H9 (cell line): ENCODE measurements at regions not wholly inside any gene's neighbourhood (a gene's known extent, or its start where the extent isn't known, plus 50 kb on each side); places are given as distances from the start of the nearest gene placed in this dataset.

Experiments
- DNase-seq: peaks from one replicate; pipeline ENCODE4 v3.0.0-alpha.2; 2017
- H2AFZ ChIP-seq: one replicate; pipeline ENCODE4 v1.6.1; 2013; ENCODE audit warnings: mild to moderate bottlenecking, low read length, control low read depth, moderate library complexity
- H2AK5ac ChIP-seq: 2 replicates; pipeline ENCODE4 v1.6.1; 2013; ENCODE audit warnings: low read length, control low read depth, mixed read lengths; ENCODE audit not compliant: insufficient read length
- H2BK120ac ChIP-seq: one replicate; pipeline ENCODE4 v1.6.1; 2013; ENCODE audit warnings: low read depth, mild to moderate bottlenecking, low read length, control low read depth, inconsistent platforms; ENCODE audit not compliant: poor library complexity, severe bottlenecking
- H2BK12ac ChIP-seq: 2 replicates; pipeline ENCODE4 v1.6.1; 2013; ENCODE audit warnings: low read length, control low read depth, mixed read lengths, low read depth; ENCODE audit not compliant: insufficient read length
- H2BK15ac ChIP-seq: 2 replicates; pipeline ENCODE4 v1.6.1; 2013; ENCODE audit warnings: low read depth, low read length, control low read depth
- H2BK20ac ChIP-seq: one replicate; pipeline ENCODE4 v1.6.1; 2013; ENCODE audit warnings: low read depth, mild to moderate bottlenecking, low read length, control low read depth, inconsistent platforms; ENCODE audit not compliant: poor library complexity, severe bottlenecking
- H2BK5ac ChIP-seq: 2 replicates; pipeline ENCODE4 v1.6.1; 2013; ENCODE audit warnings: low read length, control low read depth, mixed read lengths; ENCODE audit not compliant: insufficient read length
- H3K14ac ChIP-seq: 2 replicates; pipeline ENCODE4 v1.6.1; 2013; ENCODE audit warnings: low read length, control low read depth; ENCODE audit not compliant: insufficient read depth
- H3K18ac ChIP-seq: 2 replicates; pipeline ENCODE4 v1.6.1; 2013; ENCODE audit warnings: low read depth, mild to moderate bottlenecking, mixed read lengths, low read length, control low read depth; ENCODE audit not compliant: insufficient read length
- H3K23ac ChIP-seq: 2 replicates; pipeline ENCODE4 v1.6.1; 2013; ENCODE audit warnings: low read length, control low read depth, mixed read lengths, low read depth; ENCODE audit not compliant: insufficient read length
- H3K23me2 ChIP-seq: 2 replicates; pipeline ENCODE4 v1.6.1; 2013; ENCODE audit warnings: low read depth, mild to moderate bottlenecking, mixed read lengths, low read length, control low read depth; ENCODE audit not compliant: insufficient read length, poor library complexity, severe bottlenecking
- H3K27ac ChIP-seq: 2 replicates; pipeline ENCODE4 v1.5.1; 2013; ENCODE audit warnings: low read length, control low read depth, mixed read lengths, low read depth; ENCODE audit not compliant: insufficient read length
- H3K27me3 ChIP-seq: 2 replicates; pipeline ENCODE4 v1.6.1; 2013; ENCODE audit warnings: low read length, control low read depth, inconsistent platforms; ENCODE audit not compliant: insufficient read depth
- H3K4ac ChIP-seq: 2 replicates; pipeline ENCODE4 v1.6.1; 2013; ENCODE audit warnings: low read depth, mild to moderate bottlenecking, control low read depth, inconsistent platforms, low read length, moderate library complexity
- H3K4me1 ChIP-seq: 2 replicates; pipeline ENCODE4 v1.6.1; 2013; ENCODE audit warnings: low read length, control low read depth, inconsistent platforms; ENCODE audit not compliant: insufficient read depth
- H3K4me2 ChIP-seq: 2 replicates; pipeline ENCODE4 v1.6.1; 2013; ENCODE audit warnings: low read length, control low read depth, mixed read lengths; ENCODE audit not compliant: insufficient read length, insufficient read depth
- H3K56ac ChIP-seq: 2 replicates; pipeline ENCODE4 v1.6.1; 2013; ENCODE audit warnings: low read depth, mild to moderate bottlenecking, mixed read lengths, low read length, control low read depth; ENCODE audit not compliant: insufficient read length
- H3K79me1 ChIP-seq: 2 replicates; pipeline ENCODE4 v1.6.1; 2013; ENCODE audit warnings: low read depth, mild to moderate bottlenecking, moderate library complexity, low read length, control low read depth, inconsistent platforms; ENCODE audit not compliant: insufficient read depth, poor library complexity, severe bottlenecking
- H3K79me2 ChIP-seq: 2 replicates; pipeline ENCODE4 v1.6.1; 2013; ENCODE audit warnings: low read length, control low read depth, inconsistent platforms; ENCODE audit not compliant: insufficient read depth
- H3K9ac ChIP-seq: 2 replicates; pipeline ENCODE4 v1.6.1; 2013; ENCODE audit warnings: low read length, control low read depth, mixed read lengths; ENCODE audit not compliant: insufficient read length; ENCODE audit errors: extremely low read depth
- H3K9me3 ChIP-seq: one replicate; pipeline ENCODE4 v1.6.1; 2013; ENCODE audit warnings: low read depth, low read length, inconsistent platforms; ENCODE audit not compliant: control insufficient read depth
- H3T11ph ChIP-seq: one replicate; pipeline ENCODE4 v1.6.1; 2013; ENCODE audit warnings: mild to moderate bottlenecking, low read length, control low read depth, inconsistent platforms
- H4K20me1 ChIP-seq: one replicate; pipeline ENCODE4 v1.6.1; 2013; ENCODE audit not compliant: control insufficient read depth, insufficient read length, insufficient read depth
- H4K5ac ChIP-seq: 2 replicates; pipeline ENCODE4 v1.6.1; 2013; ENCODE audit warnings: low read depth, mild to moderate bottlenecking, mixed read lengths, low read length, control low read depth; ENCODE audit not compliant: insufficient read length
- H4K8ac ChIP-seq: replicated peaks from 2 replicates; pipeline ENCODE4 v1.6.1; 2013; ENCODE audit warnings: low read length, control low read depth, mixed read lengths, low read depth; ENCODE audit not compliant: insufficient read length
- H4K91ac ChIP-seq: 2 replicates; pipeline ENCODE4 v1.6.1; 2013; ENCODE audit warnings: low read depth, mild to moderate bottlenecking, moderate library complexity, mixed read lengths, low read length, control low read depth; ENCODE audit not compliant: insufficient read length
- H3K27ac Mint-ChIP-seq, 3 experiments: 2 replicates in 2 of 3; 3 replicates in 1 of 3; pipeline ENCODE4 v1.8.0; 2020 to 2021; ENCODE audit warnings: mixed read lengths in 3 of 3, mild to moderate bottlenecking in 1 of 3, moderate library complexity in 1 of 3
- H3K27me3 Mint-ChIP-seq: 2 replicates; pipeline ENCODE4 v1.8.0; 2021; ENCODE audit warnings: low read depth, mild to moderate bottlenecking, moderate library complexity, mixed read lengths
- H3K36me3 Mint-ChIP-seq, 3 experiments: 2 replicates in 2 of 3; 3 replicates in 1 of 3; pipeline ENCODE4 v1.8.0; 2020 to 2021; ENCODE audit warnings: low read depth in 3 of 3, mixed read lengths in 3 of 3; ENCODE audit not compliant: insufficient read depth in 1 of 3
- H3K4me1 Mint-ChIP-seq, 2 experiments: 2 replicates each; pipeline ENCODE4 v1.8.0; 2020; ENCODE audit warnings: mixed read lengths in 2 of 2
- H3K4me3 Mint-ChIP-seq, 2 experiments: 2 replicates in 1 of 2; 3 replicates in 1 of 2; pipeline ENCODE4 v1.8.0; 2020 to 2021; ENCODE audit warnings: mild to moderate bottlenecking in 2 of 2, mixed read lengths in 2 of 2, moderate library complexity in 1 of 2
- H3K9me3 Mint-ChIP-seq, 2 experiments: 2 replicates in 1 of 2; 3 replicates in 1 of 2; pipeline ENCODE4 v1.8.0; 2020; ENCODE audit warnings: mild to moderate bottlenecking in 2 of 2, mixed read lengths in 2 of 2, moderate library complexity in 1 of 2
- CTCF ChIP-seq: fragments of 200-600 bp; sonication (generic); conservative IDR thresholded peaks from 3 replicates; pipeline ENCODE4 v1.8.0; 2021; ENCODE audit warnings: antibody characterized with exemption, mild to moderate bottlenecking
- WGBS: extraction: QIAGEN DNeasy Blood & Tissue Kit; methylation state at CpG from one replicate; pipeline ENCODE4 v1.1.7; 2013; ENCODE audit warnings: missing lambda C conversion rate, low lambda C conversion rate, mixed read lengths; ENCODE audit not compliant: insufficient read length; ENCODE audit errors: extremely low coverage; 5-methylcytosine and 5-hydroxymethylcytosine counted together

- H3K9me3 Mint-ChIP-seq, result no peaks in the 10 kb centered on the region; a peak in 1 of 5 replicates
- H2BK120ac ChIP-seq, result no peak overlapping the region
- peaks cover 54% of the 10 kb centered on the region for H3K27me3 Mint-ChIP-seq
- no peak overlapping the region for H3K56ac ChIP-seq
- no peaks in the 10 kb centered on the region for H3K36me3 Mint-ChIP-seq
- H4K5ac ChIP-seq, result no peak overlapping the region
- no peak overlapping the region for H3K18ac ChIP-seq
- no peak overlapping the region for H3K14ac ChIP-seq
- H4K91ac ChIP-seq, result no peak overlapping the region
- no peaks in the 10 kb centered on the region for H4K20me1 ChIP-seq
- H2BK15ac ChIP-seq, result no peak overlapping the region
- H3K79me2 ChIP-seq, result no peaks in the 10 kb centered on the region
- H3K4me3 Mint-ChIP-seq, result no peak overlapping the region
- H2AK5ac ChIP-seq, result no peak overlapping the region
- peaks cover 24 to 27% of the 10 kb centered on the region in 2 experiments for H3K4me1 Mint-ChIP-seq
- H3K79me1 ChIP-seq, result no peaks in the 10 kb centered on the region
- H3K4me1 ChIP-seq, result no peaks in the 10 kb centered on the region
- H3K9ac ChIP-seq, result no peak overlapping the region
- no peak for TF ChIP-seq CTCF
- no peak overlapping the region for H2BK20ac ChIP-seq
- no peak overlapping the region for H3K27ac Mint-ChIP-seq
- peaks cover 4% of the 10 kb centered on the region; the same call in 1 of the 2 replicates for H3K27me3 ChIP-seq
- H3K4ac ChIP-seq, result no peak overlapping the region
- no peak overlapping the region for H2BK12ac ChIP-seq
- WGBS, result no CpG with 5 or more reads among the region's 3 CpGs
- H4K8ac ChIP-seq, result no peak overlapping the region
- no peaks in the 10 kb centered on the region for H3K9me3 ChIP-seq
- H2AFZ ChIP-seq, result no peak overlapping the region
- no peak overlapping the region for H3K23ac ChIP-seq
- no peak overlapping the region for H3K4me2 ChIP-seq
- DNase-seq, result no peak
- H3K27ac ChIP-seq, result no peak overlapping the region
- no peaks in the 10 kb centered on the region for H3K23me2 ChIP-seq
- no peak overlapping the region for H2BK5ac ChIP-seq
- no peak overlapping the region for H3T11ph ChIP-seq
These were observed 62.5 kb upstream of the SOX5 start for GRCh38 chr12:24011927-24012507.
